SK-N-MC (cell line): ENCODE measurements at regions not wholly inside any gene's neighbourhood (a gene's known extent, or its start where the extent isn't known, plus 50 kb on each side); places are given as distances from the start of the nearest gene placed in this dataset.

ENCODE experiments used
- DNase-seq: peaks from one replicate; pipeline ENCODE4 v3.0.0-alpha.2; 2011; ENCODE audit warnings: low read depth, low spot score
- H3K27ac ChIP-seq: fragments of 200-600 bp; sonication (generic); 2 replicates; pipeline ENCODE4 v1.5.1; 2016; ENCODE audit warnings: mixed run types
- H3K36me3 ChIP-seq: fragments of 200-600 bp; sonication (generic); 2 replicates; pipeline ENCODE4 v1.6.1; 2017; ENCODE audit warnings: antibody characterized with exemption, low read length, mixed read lengths; ENCODE audit not compliant: insufficient read depth
- H3K4me3 ChIP-seq: fragments of 200-600 bp; sonication (generic); 2 replicates; pipeline ENCODE4 v1.5.1; 2016
- H3K9ac ChIP-seq: fragments of 200-600 bp; sonication (generic); 2 replicates; pipeline ENCODE4 v1.8.0; 2017; ENCODE audit warnings: mixed run types, mixed read lengths; ENCODE audit not compliant: insufficient read length
- H3K9me3 ChIP-seq: fragments of 200-600 bp; sonication (generic); 2 replicates; pipeline ENCODE4 v1.6.1; 2017; ENCODE audit warnings: low read depth, mild to moderate bottlenecking, antibody characterized with exemption, low read length, moderate library complexity, mixed read lengths
- EZH2 ChIP-seq: fragments of 200-600 bp; sonication (generic); IDR thresholded peaks from one replicate; pipeline ENCODE4 v1.6.1; 2017; ENCODE audit warnings: antibody characterized with exemption
- FOXP2 ChIP-seq: optimal IDR thresholded peaks from 2 replicates; pipeline ENCODE3; 2011; ENCODE audit warnings: mild to moderate bottlenecking, moderate library complexity; ENCODE audit not compliant: insufficient read depth; ENCODE audit errors: extremely low read length, control extremely low read depth
- POLR2AphosphoS5 ChIP-seq: IDR thresholded peaks from 2 replicates; pipeline ENCODE4 v1.6.1; 2012; ENCODE audit warnings: mild to moderate bottlenecking, low read depth, low read length, borderline replicate concordance

GRCh38 chr16:25637236-25637635 lies 54.5 kb upstream of the HS3ST4 start:
- no peak overlapping the region for H3K27ac ChIP-seq
- H3K36me3 ChIP-seq = no peaks in the 10 kb centered on the region
- H3K4me3 ChIP-seq = no peak overlapping the region
- no peak overlapping the region for H3K9ac ChIP-seq
- H3K9me3 ChIP-seq = no peaks in the 10 kb centered on the region
- TF ChIP-seq FOXP2 (no peak), POLR2AphosphoS5 (no peak), EZH2 (no peak)
- DNase-seq = no peak

DNA sequence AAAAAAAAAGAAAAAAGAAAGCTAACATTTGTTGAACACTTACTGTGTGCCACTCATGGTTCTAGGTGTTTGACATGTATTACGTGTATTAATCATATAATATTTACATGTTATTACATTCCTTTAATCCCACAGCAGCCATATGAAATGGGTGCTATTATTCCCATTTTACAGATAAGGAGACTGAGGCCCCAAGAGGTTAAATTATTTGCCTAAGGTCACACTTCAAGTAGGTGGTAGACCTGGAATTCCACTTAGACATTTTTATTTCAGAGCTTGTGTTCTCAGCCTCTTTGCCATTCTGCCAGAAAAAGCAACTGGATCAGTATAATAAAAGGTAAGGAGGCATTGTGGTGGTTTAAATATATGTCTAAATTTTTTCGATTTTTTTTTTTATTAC lies 55.1 kb upstream of the HS3ST4 start:
- TF ChIP-seq EZH2 (no peak), POLR2AphosphoS5 (no peak), FOXP2 (no peak)
- no peak overlapping the region for H3K4me3 ChIP-seq

GRCh38 chr16:25635454-25635853 lies 56.3 kb upstream of the HS3ST4 start:
- no peaks in the 10 kb centered on the region for H3K36me3 ChIP-seq
- DNase-seq = no peak
- no peak overlapping the region for H3K9ac ChIP-seq
- no peak overlapping the region for H3K4me3 ChIP-seq
- TF ChIP-seq EZH2 (no peak), POLR2AphosphoS5 (no peak), FOXP2 (no peak)
- H3K9me3 ChIP-seq = no peaks in the 10 kb centered on the region
- no peak overlapping the region for H3K27ac ChIP-seq

More for the DNA sequence above, 55.1 kb upstream of the HS3ST4 start:
- no peak for DNase-seq
- no peak overlapping the region for H3K27ac ChIP-seq
- no peak overlapping the region for H3K9ac ChIP-seq
- no peaks in the 10 kb centered on the region for H3K9me3 ChIP-seq
- H3K36me3 ChIP-seq = no peaks in the 10 kb centered on the region

DNA sequence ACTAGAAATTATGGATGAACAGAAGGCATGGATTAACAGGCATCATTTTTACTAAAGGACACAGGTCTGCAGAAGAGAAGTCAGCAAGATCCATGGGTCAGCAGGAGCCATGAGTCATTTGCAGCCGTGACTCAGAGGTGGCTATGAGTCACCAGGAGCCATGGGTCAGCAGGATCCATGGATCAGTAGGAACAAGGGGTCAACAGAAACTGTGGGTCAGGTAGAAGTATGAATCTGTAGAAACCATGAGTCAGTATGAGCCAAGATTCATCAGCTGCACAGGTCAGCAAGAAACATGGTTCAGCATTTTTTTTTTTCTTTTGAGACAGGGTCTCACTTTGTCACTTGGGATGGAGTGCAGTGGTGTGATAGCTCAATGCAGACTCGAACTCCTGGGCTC lies 58.2 kb upstream of the HS3ST4 start:
- no peak overlapping the region for H3K4me3 ChIP-seq
- TF ChIP-seq EZH2 = no peak
- no peak for TF ChIP-seq FOXP2
- no peak for TF ChIP-seq POLR2AphosphoS5
- no peak overlapping the region for H3K9ac ChIP-seq
- no peak overlapping the region for H3K27ac ChIP-seq
- H3K9me3 ChIP-seq = no peaks in the 10 kb centered on the region
- DNase-seq = no peak
- no peaks in the 10 kb centered on the region for H3K36me3 ChIP-seq

- Histone ChIP-seq H3K36me3 (no peaks in the 10 kb centered on the region), H3K4me3 (no peak overlapping the region), H3K9me3 (no peaks in the 10 kb centered on the region), H3K27ac (no peak overlapping the region), H3K9ac (no peak overlapping the region)
- DNase-seq = no peak
- TF ChIP-seq POLR2AphosphoS5 (no peak), FOXP2 (no peak), EZH2 (no peak)
Measured at GRCh38 chr16:25628766-25629165, 63.0 kb upstream of the HS3ST4 start.

GRCh38 chr16:25627641-25628040 lies 64.1 kb upstream of the HS3ST4 start:
- Histone ChIP-seq H3K4me3 (no peak overlapping the region), H3K9me3 (no peaks in the 10 kb centered on the region), H3K9ac (no peak overlapping the region), H3K27ac (no peak overlapping the region), H3K36me3 (no peaks in the 10 kb centered on the region)
- no peak for DNase-seq
- no peak for TF ChIP-seq EZH2
- TF ChIP-seq FOXP2 = no peak
- TF ChIP-seq POLR2AphosphoS5 = no peak

DNA sequence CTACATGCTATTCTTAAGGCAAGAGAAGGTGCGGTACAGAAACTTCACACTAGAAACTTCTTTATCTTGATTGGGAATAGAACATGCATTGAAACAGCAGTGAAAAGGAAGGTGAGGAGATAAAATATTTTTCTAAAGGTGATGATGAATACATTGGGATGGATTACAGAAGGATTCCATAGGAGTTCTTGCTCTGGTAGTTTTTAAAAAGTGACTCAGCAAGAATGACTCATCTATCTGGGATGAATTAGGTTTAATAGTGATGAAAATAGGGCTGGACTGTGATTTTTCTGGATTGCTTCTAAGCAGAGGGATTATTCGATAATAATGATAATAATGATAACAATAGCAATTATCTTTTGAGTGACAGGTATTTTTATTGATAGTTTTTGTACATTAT lies 65.6 kb upstream of the HS3ST4 start:
- no peak for DNase-seq
- no peak for TF ChIP-seq POLR2AphosphoS5
- no peak for TF ChIP-seq FOXP2
- TF ChIP-seq EZH2 = no peak
- no peaks in the 10 kb centered on the region for H3K36me3 ChIP-seq

DNA sequence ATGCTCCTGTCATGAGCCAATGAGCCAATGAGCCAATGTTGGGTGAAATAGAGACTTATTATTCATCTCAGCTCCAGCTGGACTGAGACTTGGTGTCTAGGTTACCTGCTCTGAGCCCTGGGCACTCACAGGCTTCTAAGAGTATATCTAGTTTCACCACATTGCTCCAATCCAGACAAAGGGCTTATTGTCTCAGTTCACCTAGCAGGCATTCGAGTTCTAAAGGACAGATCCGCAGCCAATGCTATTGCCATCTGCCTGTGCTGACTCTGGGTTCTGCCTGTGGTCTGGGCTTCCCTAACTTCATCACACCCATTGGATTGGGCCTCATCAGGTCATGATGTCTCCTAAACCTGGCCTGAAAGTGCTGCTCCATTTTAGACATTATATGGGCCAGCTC lies 66.1 kb upstream of the HS3ST4 start:
- Histone ChIP-seq H3K9me3 (no peaks in the 10 kb centered on the region), H3K27ac (no peak overlapping the region), H3K9ac (no peak overlapping the region), H3K4me3 (no peak overlapping the region), H3K36me3 (no peaks in the 10 kb centered on the region)
- no peak for DNase-seq
- TF ChIP-seq POLR2AphosphoS5 = no peak
- no peak for TF ChIP-seq EZH2
- no peak for TF ChIP-seq FOXP2

More for the DNA sequence above, 65.6 kb upstream of the HS3ST4 start:
- no peak overlapping the region for H3K4me3 ChIP-seq
- H3K9ac ChIP-seq = no peak overlapping the region
- H3K9me3 ChIP-seq = no peaks in the 10 kb centered on the region
- no peak overlapping the region for H3K27ac ChIP-seq

DNA sequence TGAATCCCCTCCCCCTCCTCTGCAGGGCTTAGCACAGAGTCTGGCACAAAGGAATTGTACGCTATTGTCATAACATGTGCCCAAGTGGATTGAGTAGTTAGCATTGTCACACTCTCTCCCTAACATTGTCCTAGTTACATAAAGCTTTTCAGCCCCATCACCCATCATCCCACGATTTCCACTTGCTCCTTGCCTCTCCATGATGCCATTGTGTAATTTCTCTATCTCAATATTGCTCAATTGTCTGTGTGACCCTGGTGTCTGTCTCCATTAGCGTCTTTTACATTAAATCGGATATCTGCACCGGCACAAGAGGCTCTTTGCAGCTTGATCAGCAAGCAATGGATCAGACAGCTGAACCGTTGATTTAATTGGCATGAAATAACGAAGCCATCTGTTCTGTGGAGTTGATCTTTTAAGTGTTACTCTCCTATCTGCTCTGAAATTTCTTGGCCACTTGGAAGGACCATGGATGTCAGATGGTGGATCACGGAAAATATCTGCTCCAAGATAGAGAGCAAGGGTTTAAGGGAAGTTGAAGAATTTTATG lies 77.0 kb upstream of the HS3ST4 start:
- H3K36me3 ChIP-seq = no peaks in the 10 kb centered on the region
- H3K9ac ChIP-seq = no peak overlapping the region
- no peak for DNase-seq
- TF ChIP-seq FOXP2 (no peak), POLR2AphosphoS5 (no peak), EZH2 (no peak)
- H3K27ac ChIP-seq = no peak overlapping the region
- H3K4me3 ChIP-seq = no peak overlapping the region
- H3K9me3 ChIP-seq = no peaks in the 10 kb centered on the region
